Panc1 (cell line): ENCODE measurements at regions not wholly inside any gene's neighbourhood (a gene's known extent, or its start where the extent isn't known, plus 50 kb on each side); places are given as distances from the start of the nearest gene placed in this dataset.

Experiments
- ATAC-seq: fragments of 200-7000 bp; cut with Tn5 transposase; 2 replicates; pipeline ENCODE4 v1.9.1; 2020; ENCODE audit warnings: mild to moderate bottlenecking, moderate library complexity
- BruUV-seq: library from RNA; stranded (reverse); fragments of 400-500 nt; replicated peaks from 2 replicates; lab custom pipeline; 2021; lab: Mats Ljungman, UMichigan
- CTCF ChIA-PET: fragments of 300-600 bp; sonication (Branson Sonifier 250); formaldehyde crosslinking; loops from one replicate; lab custom pipeline; 2022; ENCODE audit warnings: antibody characterized with exemption; lab: Charles Lee
- POLR2A ChIA-PET: fragments of 300-600 bp; sonication (Branson Sonifier 250); formaldehyde crosslinking; loops from one replicate; lab custom pipeline; 2022; ENCODE audit warnings: antibody characterized with exemption; lab: Charles Lee
- DNase-seq: peaks from one replicate; pipeline ENCODE4 v3.0.0-alpha.2; 2010; ENCODE audit warnings: low read depth, low spot score
- H3K27ac ChIP-seq: 2 replicates; pipeline ENCODE4 v1.5.1; 2011; ENCODE audit warnings: mild to moderate bottlenecking, low read length, inconsistent platforms
- H3K27me3 ChIP-seq: fragments of 200-500 bp; sonication (Bioruptor generic); 2 replicates; pipeline ENCODE4 v1.6.0; 2014; ENCODE audit warnings: low read length, inconsistent platforms; ENCODE audit not compliant: control insufficient read depth, insufficient read depth
- H3K36me3 ChIP-seq: fragments of 200-500 bp; sonication (Bioruptor generic); 2 replicates; pipeline ENCODE4 v1.5.1; 2014; ENCODE audit warnings: inconsistent platforms, mild to moderate bottlenecking, low read length, moderate library complexity; ENCODE audit not compliant: control insufficient read depth, insufficient read depth
- H3K4me1 ChIP-seq: 2 replicates; pipeline ENCODE4 v1.5.1; 2011; ENCODE audit warnings: inconsistent platforms, mild to moderate bottlenecking, low read length, moderate library complexity; ENCODE audit not compliant: control insufficient read depth, insufficient read depth
- H3K4me3 ChIP-seq, 2 experiments: 2 replicates each; pipeline ENCODE4 v1.5.1; 2011 to 2012; ENCODE audit warnings: low read depth in 2 of 2, low read length in 2 of 2, mild to moderate bottlenecking in 2 of 2, inconsistent platforms in 1 of 2, moderate library complexity in 1 of 2
- H3K9me3 ChIP-seq: fragments of 200-500 bp; sonication (Bioruptor generic); 2 replicates; pipeline ENCODE4 v1.5.1; 2014; ENCODE audit warnings: low read depth, mild to moderate bottlenecking, inconsistent platforms, low read length, moderate library complexity; ENCODE audit not compliant: control insufficient read depth, insufficient read depth
- POLR2AphosphoS5 ChIP-seq: IDR thresholded peaks from 2 replicates; pipeline ENCODE4 v1.6.1; 2012; ENCODE audit warnings: mild to moderate bottlenecking, low read depth, low read length, moderate library complexity
- SIN3A ChIP-seq: IDR thresholded peaks from 2 replicates; pipeline ENCODE4 v1.6.1; 2012; ENCODE audit warnings: low read depth, mild to moderate bottlenecking, low read length, moderate library complexity, borderline replicate concordance; ENCODE audit not compliant: insufficient read depth
- TCF7L2 ChIP-seq: IDR thresholded peaks from 2 replicates; pipeline ENCODE4 v1.6.1; 2011; ENCODE audit warnings: mild to moderate bottlenecking, low read depth, low read length, inconsistent platforms
- in situ Hi-C: cut with HindIII; loops from 2 replicates; pipeline ENCODE4 v1.10.0; 2016; ENCODE audit warnings: low sequenced_read_pairs, low pct_unique_long_range_greater_than_20kb
- intact Hi-C: fragments of 100-400 bp; cut with micrococcal nuclease; formaldehyde crosslinking; loops from one replicate; pipeline ENCODE4 v1.10.0; 2022; ENCODE audit not compliant: unreplicated experiment
- TF ChIP-seq, protein P1 (sequence below): fragments of 450-650 bp; IDR thresholded peaks from 2 replicates; pipeline ENCODE4 v1.5.1; 2017; ENCODE audit warnings: mild to moderate bottlenecking
- TF ChIP-seq, protein P2 (sequence below), 2 experiments: IDR thresholded peaks; 2 replicates each; pipeline ENCODE4 v1.6.1; 2011 to 2012; ENCODE audit warnings: low read depth in 2 of 2, control low read depth in 1 of 2, low read length in 1 of 2, mild to moderate bottlenecking in 1 of 2, moderate library complexity in 1 of 2; ENCODE audit not compliant: insufficient read depth in 1 of 2

DNA sequence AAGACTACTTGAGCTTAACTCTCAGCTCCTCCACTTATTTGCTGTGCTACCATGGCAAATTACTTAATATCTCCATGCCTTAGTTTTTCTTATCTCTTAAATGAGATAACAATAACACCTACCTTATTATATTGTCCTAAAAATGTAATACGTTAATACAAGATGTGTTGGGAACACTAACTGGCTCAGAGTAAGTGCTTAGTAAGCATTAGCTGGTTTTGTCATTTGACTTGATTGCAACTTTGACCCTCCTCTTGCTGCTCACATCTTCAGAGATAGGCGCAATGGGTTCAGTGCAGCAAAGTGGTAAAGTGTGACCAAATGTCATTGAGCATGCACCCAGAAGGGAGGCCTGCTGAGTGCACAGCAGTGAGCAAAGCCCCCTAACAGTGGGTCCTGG is 294.5 kb upstream of the CLNK start:
- no TSS peak for BruUV-seq
- no peak for DNase-seq
- ATAC-seq, result no peak
- intact Hi-C loops (no loop called here), in situ Hi-C loops (no loop called here)
- POLR2A ChIA-PET, result no interaction called here
- CTCF ChIA-PET, result no interaction called here
- H3K36me3 ChIP-seq, result no peaks in the 10 kb centered on the region
- H3K4me1 ChIP-seq, result no peaks in the 10 kb centered on the region
- H3K4me3 ChIP-seq, result no peak overlapping the region
- H3K27me3 ChIP-seq, result no peaks in the 10 kb centered on the region
- TF ChIP-seq, protein P1, sequence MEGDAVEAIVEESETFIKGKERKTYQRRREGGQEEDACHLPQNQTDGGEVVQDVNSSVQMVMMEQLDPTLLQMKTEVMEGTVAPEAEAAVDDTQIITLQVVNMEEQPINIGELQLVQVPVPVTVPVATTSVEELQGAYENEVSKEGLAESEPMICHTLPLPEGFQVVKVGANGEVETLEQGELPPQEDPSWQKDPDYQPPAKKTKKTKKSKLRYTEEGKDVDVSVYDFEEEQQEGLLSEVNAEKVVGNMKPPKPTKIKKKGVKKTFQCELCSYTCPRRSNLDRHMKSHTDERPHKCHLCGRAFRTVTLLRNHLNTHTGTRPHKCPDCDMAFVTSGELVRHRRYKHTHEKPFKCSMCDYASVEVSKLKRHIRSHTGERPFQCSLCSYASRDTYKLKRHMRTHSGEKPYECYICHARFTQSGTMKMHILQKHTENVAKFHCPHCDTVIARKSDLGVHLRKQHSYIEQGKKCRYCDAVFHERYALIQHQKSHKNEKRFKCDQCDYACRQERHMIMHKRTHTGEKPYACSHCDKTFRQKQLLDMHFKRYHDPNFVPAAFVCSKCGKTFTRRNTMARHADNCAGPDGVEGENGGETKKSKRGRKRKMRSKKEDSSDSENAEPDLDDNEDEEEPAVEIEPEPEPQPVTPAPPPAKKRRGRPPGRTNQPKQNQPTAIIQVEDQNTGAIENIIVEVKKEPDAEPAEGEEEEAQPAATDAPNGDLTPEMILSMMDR, result no peak
- no peak for TF ChIP-seq TCF7L2
- no peak for TF ChIP-seq POLR2AphosphoS5
- no peak for TF ChIP-seq SIN3A
- TF ChIP-seq, protein P2, sequence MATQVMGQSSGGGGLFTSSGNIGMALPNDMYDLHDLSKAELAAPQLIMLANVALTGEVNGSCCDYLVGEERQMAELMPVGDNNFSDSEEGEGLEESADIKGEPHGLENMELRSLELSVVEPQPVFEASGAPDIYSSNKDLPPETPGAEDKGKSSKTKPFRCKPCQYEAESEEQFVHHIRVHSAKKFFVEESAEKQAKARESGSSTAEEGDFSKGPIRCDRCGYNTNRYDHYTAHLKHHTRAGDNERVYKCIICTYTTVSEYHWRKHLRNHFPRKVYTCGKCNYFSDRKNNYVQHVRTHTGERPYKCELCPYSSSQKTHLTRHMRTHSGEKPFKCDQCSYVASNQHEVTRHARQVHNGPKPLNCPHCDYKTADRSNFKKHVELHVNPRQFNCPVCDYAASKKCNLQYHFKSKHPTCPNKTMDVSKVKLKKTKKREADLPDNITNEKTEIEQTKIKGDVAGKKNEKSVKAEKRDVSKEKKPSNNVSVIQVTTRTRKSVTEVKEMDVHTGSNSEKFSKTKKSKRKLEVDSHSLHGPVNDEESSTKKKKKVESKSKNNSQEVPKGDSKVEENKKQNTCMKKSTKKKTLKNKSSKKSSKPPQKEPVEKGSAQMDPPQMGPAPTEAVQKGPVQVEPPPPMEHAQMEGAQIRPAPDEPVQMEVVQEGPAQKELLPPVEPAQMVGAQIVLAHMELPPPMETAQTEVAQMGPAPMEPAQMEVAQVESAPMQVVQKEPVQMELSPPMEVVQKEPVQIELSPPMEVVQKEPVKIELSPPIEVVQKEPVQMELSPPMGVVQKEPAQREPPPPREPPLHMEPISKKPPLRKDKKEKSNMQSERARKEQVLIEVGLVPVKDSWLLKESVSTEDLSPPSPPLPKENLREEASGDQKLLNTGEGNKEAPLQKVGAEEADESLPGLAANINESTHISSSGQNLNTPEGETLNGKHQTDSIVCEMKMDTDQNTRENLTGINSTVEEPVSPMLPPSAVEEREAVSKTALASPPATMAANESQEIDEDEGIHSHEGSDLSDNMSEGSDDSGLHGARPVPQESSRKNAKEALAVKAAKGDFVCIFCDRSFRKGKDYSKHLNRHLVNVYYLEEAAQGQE (IDR thresholded peaks at IDR 0.05; ENCODE audit: insufficient read depth in 1 of 2, low read depth in 2 of 2, low read length in 1 of 2), result no peak
- no peak overlapping the region for H3K27ac ChIP-seq
- H3K9me3 ChIP-seq, result no peaks in the 10 kb centered on the region

DNA sequence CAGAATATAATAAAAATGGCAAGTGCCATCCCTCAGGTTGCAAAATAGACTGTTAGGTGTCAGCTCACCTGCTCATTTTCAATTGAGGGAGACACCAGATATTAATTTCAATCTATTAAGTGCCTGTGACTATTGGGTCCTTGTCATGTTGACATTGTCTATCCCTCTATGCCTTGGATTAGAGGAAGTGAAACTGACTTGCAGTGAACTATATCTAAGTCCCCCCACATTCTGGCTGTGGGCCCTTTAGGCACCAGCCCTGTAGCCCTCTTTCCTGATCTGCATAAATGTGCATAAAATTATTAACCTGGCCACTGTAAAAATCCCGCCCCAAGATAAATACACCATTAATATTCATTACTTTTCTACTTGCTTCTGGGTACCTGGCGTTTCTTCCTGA is 293.0 kb upstream of the CLNK start:
- no peak for ATAC-seq
- intact Hi-C loops, result no loop called here
- TF ChIP-seq POLR2AphosphoS5, result no peak
- TF ChIP-seq TCF7L2, result no peak
- TF ChIP-seq, protein P1, result no peak
- TF ChIP-seq, protein P2 (IDR thresholded peaks at IDR 0.05; ENCODE audit: insufficient read depth in 1 of 2, low read depth in 2 of 2, low read length in 1 of 2), result no peak
- TF ChIP-seq SIN3A, result no peak
- DNase-seq, result no peak
- in situ Hi-C loops, result no loop called here
- H3K36me3 ChIP-seq, result no peaks in the 10 kb centered on the region
- ChIA-PET POLR2A (no interaction called here), CTCF (no interaction called here)
- no peak overlapping the region for H3K27ac ChIP-seq
- H3K9me3 ChIP-seq, result no peaks in the 10 kb centered on the region
- H3K27me3 ChIP-seq, result no peaks in the 10 kb centered on the region
- no peaks in the 10 kb centered on the region for H3K4me1 ChIP-seq
- no TSS peak for BruUV-seq
- H3K4me3 ChIP-seq, result no peak overlapping the region
